GM13977 (cell line): ENCODE measurements at regions not wholly inside any gene's neighbourhood (a gene's known extent, or its start where the extent isn't known, plus 50 kb on each side); places are given as distances from the start of the nearest gene placed in this dataset.

Source experiments
- DNase-seq: peaks from one replicate; pipeline ENCODE4 v3.0.0; 2012; ENCODE audit warnings: low spot score
- in situ Hi-C: fragments of 300-500 bp; cut with MboI; formaldehyde crosslinking; loops from one replicate; pipeline ENCODE4 v1.12.0; 2022; ENCODE audit warnings: low sequenced_read_pairs, low pct_unique_long_range_greater_than_20kb, mixed read lengths, inconsistent platforms; ENCODE audit not compliant: unreplicated experiment
- TF ChIP-seq, protein P1 (sequence below): IDR thresholded peaks from 2 replicates; pipeline ENCODE4 v1.5.1; 2012; ENCODE audit warnings: mild to moderate bottlenecking, control low read depth; ENCODE audit not compliant: insufficient read depth; ENCODE audit errors: extremely low read depth, missing control alignments

DNA sequence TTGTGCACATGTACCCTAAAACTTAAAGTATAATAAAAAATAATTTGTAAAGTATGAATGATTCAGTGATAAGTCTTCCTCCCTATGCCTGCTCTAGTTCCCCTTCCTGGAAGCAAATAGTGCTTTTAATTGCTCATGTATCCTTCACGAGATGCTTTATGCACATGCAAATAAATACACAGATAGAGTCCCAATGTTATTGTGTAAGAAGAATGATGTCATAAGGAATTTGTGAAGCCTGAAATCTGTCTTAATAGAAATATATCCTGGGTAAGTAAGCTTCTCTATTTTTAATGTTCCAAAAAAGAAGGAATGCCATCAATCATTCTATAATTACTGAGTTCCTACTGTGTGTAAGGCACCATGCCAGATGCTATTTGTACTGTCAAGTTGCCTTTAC, 157.5 kb upstream of the SLC4A4 start:
- in situ Hi-C loops, result no loop called here
- TF ChIP-seq, protein P1, sequence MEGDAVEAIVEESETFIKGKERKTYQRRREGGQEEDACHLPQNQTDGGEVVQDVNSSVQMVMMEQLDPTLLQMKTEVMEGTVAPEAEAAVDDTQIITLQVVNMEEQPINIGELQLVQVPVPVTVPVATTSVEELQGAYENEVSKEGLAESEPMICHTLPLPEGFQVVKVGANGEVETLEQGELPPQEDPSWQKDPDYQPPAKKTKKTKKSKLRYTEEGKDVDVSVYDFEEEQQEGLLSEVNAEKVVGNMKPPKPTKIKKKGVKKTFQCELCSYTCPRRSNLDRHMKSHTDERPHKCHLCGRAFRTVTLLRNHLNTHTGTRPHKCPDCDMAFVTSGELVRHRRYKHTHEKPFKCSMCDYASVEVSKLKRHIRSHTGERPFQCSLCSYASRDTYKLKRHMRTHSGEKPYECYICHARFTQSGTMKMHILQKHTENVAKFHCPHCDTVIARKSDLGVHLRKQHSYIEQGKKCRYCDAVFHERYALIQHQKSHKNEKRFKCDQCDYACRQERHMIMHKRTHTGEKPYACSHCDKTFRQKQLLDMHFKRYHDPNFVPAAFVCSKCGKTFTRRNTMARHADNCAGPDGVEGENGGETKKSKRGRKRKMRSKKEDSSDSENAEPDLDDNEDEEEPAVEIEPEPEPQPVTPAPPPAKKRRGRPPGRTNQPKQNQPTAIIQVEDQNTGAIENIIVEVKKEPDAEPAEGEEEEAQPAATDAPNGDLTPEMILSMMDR, result no peak

DNA sequence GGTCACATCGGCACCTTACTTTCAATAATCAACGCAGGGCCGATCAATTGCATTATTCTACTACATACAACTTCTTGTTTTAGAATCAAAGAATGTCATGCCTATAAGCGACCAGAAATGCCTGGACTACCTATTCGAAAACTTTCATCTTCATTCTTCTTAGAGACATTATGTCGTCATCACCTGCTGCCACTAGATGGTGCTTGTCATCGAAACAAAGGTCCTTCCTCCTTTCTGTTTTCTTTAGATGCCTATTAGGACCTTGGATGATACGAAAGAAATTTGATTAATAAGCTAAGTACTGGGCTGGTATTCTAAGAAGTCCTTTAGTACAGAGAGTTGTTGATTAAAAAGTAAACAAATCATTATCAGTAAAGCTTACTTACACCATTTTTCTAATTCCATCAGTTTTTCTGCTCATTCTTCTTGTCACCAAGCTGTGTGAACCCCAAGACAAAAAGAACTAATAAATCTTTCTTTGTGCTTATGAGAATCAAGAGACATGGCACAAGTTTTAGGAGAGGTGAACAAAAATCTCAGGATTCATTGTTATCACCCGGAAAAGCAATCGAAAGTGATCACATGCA, 154.5 kb upstream of the SLC4A4 start:
- TF ChIP-seq, protein P1, result peak; percentile 74
- in situ Hi-C loops, result no loop called here
- DNase-seq, result peak; percentile 75

More for the DNA sequence above, 157.5 kb upstream of the SLC4A4 start:
- DNase-seq, result no peak

DNA sequence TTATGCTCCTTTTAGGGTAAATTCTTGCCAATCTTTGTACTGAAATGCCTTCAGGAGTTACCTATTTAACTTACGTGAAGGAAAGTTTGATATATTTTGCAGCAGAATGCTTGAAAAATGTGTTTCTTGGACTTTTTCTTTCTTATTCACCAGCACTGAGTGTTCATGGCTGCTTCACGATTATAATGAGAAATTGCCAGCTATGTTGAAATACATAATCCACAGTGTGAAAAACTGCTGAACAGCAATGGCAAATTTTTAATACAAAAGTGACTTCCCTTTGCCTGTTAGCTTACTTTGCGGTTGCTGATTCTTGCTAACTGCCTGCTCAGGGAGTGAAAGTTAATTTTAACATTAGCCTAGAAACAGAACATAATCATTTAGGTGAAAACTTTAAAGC, 153.8 kb upstream of the SLC4A4 start:
- DNase-seq, result no peak
- in situ Hi-C loops, result no loop called here
- TF ChIP-seq, protein P1, result no peak

DNA sequence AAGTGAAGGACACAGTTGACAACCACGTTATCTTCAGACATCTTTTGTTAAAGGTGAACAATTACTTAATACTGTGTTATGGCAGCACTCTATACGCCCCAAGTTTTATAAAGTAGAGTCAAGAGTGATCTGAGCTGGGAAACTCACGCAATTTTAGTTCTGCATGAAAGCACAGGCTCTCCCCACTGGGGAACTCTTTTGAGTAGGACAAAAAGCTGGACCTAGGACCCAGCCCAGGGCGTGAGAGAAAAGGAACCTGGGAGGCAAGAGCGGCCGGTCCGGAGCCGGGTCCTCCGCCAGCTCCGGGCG, 152.6 kb upstream of the SLC4A4 start:
- in situ Hi-C loops, result no loop called here
- no peak for DNase-seq
- TF ChIP-seq, protein P1, result no peak

DNA sequence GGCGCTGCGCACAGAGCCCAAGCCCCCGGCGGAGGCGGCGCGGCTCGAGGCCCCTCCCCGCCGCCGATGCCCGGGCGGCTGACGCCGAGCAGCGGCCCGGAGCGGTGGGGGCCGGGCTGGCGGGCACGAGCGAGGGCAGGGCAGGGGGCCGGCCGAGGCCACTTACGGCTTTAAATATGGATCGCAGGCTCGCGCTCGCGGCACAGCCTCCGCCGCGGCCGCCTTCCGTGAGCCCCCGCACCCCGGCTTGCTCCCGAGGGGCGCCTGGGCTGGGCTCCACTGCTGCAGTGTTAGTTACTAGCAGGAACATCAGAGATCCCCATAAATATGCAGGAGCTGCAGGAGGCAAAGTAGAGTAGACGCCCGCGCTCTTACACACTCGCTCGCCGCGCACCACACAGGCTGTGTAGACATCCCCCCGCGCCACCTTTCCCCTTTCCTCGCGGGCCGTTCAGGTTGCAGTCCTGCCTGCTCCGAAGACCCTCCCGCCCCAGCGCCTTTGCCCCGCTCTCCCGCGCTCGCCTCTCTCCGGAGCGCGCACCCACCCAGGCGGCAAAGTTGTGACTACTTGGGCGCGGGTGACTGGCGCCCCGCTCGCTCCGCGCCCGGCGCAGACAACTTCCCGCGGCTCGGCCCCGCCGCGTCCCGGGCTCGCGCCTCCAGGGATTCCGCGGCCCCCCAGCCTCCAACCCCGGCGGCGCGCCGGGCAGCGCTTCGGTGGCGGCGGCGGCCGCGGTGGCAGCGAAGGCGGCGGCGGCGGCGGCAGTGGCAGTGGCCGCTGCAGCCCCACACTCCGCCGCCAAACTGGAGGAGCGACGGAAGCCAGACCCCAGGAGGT, 152.0 kb upstream of the SLC4A4 start:
- TF ChIP-seq, protein P1, result no peak
- in situ Hi-C loops, result no loop called here
- DNase-seq, result peak; percentile 77

DNA sequence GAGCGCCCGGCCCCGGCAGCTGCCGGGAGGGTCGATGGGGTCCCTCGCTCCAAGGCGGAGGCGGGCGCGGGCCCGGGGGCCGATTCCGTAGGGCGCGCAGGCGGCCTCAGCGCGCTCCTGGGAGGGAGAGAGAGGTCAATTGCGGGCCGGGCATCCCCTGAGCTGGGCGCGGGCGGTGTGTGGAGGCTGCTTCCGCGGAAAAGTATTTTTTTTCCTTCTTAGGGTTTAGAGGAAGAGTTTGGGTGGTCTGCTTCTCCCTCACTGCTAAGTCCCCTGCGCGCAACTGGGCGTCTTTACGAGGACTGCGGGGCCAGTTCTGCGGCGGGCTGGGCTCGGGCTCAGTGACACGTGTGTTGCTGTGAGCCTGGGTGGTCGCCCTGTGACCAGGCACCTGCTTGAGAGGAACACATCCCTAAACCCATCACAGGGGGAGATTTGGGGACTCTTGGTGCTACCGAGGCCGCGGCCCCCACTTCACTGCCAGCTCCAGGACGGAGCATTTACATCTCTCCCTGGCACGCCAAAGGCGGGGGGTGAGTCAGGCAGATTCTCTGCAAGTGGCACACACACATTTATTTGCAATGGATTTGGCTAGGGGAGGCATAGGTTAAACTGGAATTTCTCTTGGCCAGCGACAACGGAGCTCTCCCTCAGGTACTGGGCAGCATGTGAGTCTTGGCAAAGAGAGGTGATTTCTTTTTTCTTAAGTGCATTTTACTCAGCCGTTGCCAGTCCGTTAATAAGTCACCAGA, 151.2 kb upstream of the SLC4A4 start:
- DNase-seq, result peak; percentile 44
- TF ChIP-seq, protein P1, result no peak
- in situ Hi-C loops, result no loop called here
